ENCODE measurements at regions not wholly inside any gene's neighbourhood (a gene's known extent, or its start where the extent isn't known, plus 50 kb on each side); places are given as distances from the start of the nearest gene placed in this dataset.

DNA sequence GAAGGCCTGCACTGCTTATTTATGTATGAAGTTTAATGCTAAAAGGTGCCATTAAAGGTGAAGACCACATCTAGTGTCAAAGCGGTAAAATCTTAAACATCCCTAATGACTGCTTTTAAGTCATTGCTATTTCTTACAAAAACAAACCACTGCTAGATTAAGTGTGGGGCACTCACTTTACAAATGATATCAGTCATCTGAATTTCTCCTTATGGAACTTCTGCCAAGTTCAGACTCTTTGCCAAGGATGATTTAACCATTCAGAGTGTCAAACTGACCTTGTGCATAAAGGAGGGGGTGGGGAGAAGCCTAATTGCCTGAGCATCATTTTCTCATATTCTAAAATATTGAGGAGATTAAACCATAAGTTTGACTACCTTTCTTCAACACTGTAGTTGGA, 271.5 kb downstream of the TGFB2 start:
- CTCF ChIA-PET, result no interaction called here
- TF ChIP-seq, protein P1, sequence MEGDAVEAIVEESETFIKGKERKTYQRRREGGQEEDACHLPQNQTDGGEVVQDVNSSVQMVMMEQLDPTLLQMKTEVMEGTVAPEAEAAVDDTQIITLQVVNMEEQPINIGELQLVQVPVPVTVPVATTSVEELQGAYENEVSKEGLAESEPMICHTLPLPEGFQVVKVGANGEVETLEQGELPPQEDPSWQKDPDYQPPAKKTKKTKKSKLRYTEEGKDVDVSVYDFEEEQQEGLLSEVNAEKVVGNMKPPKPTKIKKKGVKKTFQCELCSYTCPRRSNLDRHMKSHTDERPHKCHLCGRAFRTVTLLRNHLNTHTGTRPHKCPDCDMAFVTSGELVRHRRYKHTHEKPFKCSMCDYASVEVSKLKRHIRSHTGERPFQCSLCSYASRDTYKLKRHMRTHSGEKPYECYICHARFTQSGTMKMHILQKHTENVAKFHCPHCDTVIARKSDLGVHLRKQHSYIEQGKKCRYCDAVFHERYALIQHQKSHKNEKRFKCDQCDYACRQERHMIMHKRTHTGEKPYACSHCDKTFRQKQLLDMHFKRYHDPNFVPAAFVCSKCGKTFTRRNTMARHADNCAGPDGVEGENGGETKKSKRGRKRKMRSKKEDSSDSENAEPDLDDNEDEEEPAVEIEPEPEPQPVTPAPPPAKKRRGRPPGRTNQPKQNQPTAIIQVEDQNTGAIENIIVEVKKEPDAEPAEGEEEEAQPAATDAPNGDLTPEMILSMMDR (IDR thresholded peaks at IDR 0.05; ENCODE audit: control extremely low read depth, extremely low read depth, low read depth, missing control alignments), result no peak
- POLR2A ChIA-PET, result no interaction called here
- DNase-seq (ENCODE audit: extremely low spot score), result no peak

GRCh38 chr1:218617986-218618385, 272.9 kb downstream of the TGFB2 start:
- TF ChIP-seq, protein P1 (IDR thresholded peaks at IDR 0.05; ENCODE audit: control extremely low read depth, extremely low read depth, low read depth, missing control alignments), result no peak
- POLR2A ChIA-PET, result no interaction called here
- CTCF ChIA-PET, result interaction anchor here (0.7 kb wide), 1 partner anchor 10 kb away, joined by 3 read pairs; no protein-coding TSS in a partner anchor

DNA sequence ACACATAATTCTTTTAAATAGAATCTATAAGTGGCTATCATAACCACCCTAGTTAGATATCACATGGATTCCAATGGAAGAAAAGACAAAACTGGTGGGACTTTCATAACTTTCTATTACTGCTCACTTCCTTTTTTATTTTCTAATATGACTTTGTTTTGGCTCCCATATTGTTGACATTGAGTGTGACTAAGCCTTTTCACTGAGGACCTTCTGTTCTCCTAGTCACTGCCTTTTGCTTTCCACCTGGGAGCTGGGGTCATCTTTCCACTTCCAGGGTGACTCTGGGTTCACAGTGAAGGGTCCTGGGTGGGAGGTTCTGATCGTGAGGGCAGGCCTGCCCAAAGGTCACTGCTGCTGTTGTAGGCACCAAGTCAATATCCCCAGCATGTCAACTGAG, 275.8 kb downstream of the TGFB2 start:
- POLR2A ChIA-PET, result no interaction called here

More at GRCh38 chr1:218617986-218618385, 272.9 kb downstream of the TGFB2 start:
- DNase-seq (ENCODE audit: extremely low spot score), result no peak

GRCh38 chr1:218624052-218624451, 278.9 kb downstream of the TGFB2 start:
- ChIA-PET POLR2A (no interaction called here), CTCF (interaction anchor here (1.3 kb wide), 1 partner anchor 11 kb away, joined by 3 read pairs; no protein-coding TSS in a partner anchor)
- DNase-seq (ENCODE audit: extremely low spot score), result no peak
- TF ChIP-seq, protein P1 (IDR thresholded peaks at IDR 0.05; ENCODE audit: control extremely low read depth, extremely low read depth, low read depth, missing control alignments), result no peak

More for the DNA sequence above, 275.8 kb downstream of the TGFB2 start:
- TF ChIP-seq, protein P1 (IDR thresholded peaks at IDR 0.05; ENCODE audit: control extremely low read depth, extremely low read depth, low read depth, missing control alignments), result no peak
- CTCF ChIA-PET, result interaction anchor here (1.1 to 1.3 kb wide), 2 partner anchors 8 to 30 kb away, joined by 3 read pairs; no protein-coding TSS in a partner anchor
- DNase-seq (ENCODE audit: extremely low spot score), result no peak

- POLR2A ChIA-PET, result no interaction called here
Observed at GRCh38 chr1:218625393-218625792, 280.3 kb downstream of the TGFB2 start.

GRCh38 chr1:218633238-218633988, 288.3 kb downstream of the TGFB2 start:
- TF ChIP-seq, protein P1 (IDR thresholded peaks at IDR 0.05; ENCODE audit: control extremely low read depth, extremely low read depth, low read depth, missing control alignments), result no peak
- CTCF ChIA-PET, result no interaction called here
- POLR2A ChIA-PET, result no interaction called here
- DNase-seq (ENCODE audit: extremely low spot score), result no peak

More at GRCh38 chr1:218625393-218625792, 280.3 kb downstream of the TGFB2 start:
- DNase-seq (ENCODE audit: extremely low spot score), result no peak
- CTCF ChIA-PET, result interaction anchor here (0.7 to 1.1 kb wide), 3 partner anchors 13 to 108 kb away, joined by 3 read pairs; no protein-coding TSS in a partner anchor
- TF ChIP-seq, protein P1 (IDR thresholded peaks at IDR 0.05; ENCODE audit: control extremely low read depth, extremely low read depth, low read depth, missing control alignments), result no peak

Data from GM10248 (cell line).